Naive thymus-derived CD4-positive, alpha-beta T cell (primary cell): ENCODE measurements at regions not wholly inside any gene's neighbourhood (a gene's known extent, or its start where the extent isn't known, plus 50 kb on each side); places are given as distances from the start of the nearest gene placed in this dataset.

ENCODE experiments used
- ATAC-seq: fragments of 150-1000 bp; cut with Tn5 transposase; 2 replicates; pipeline ENCODE4 v1.10.0; 2021; ENCODE audit warnings: mild to moderate bottlenecking, moderate library complexity
- CTCF ChIA-PET: fragments of 350-600 bp; sonication (Branson Sonifier 250); formaldehyde crosslinking; loops from one replicate; lab custom pipeline; 2021; ENCODE audit warnings: antibody characterized with exemption; lab: Charles Lee
- POLR2A ChIA-PET: fragments of 350-600 bp; sonication (Branson Sonifier 250); formaldehyde crosslinking; loops from one replicate; lab custom pipeline; 2021; ENCODE audit warnings: antibody characterized with exemption, inconsistent platforms; lab: Charles Lee
- DNase-seq, 9 donors: peaks; one replicate each; pipeline versions ENCODE4 v3.0.0 to v3.0.0-alpha.2; 2020 to 2022; ENCODE audit warnings: mixed read lengths in 1 of 9
- H3K27ac ChIP-seq: one replicate; pipeline ENCODE4 v1.7.0; 2013; ENCODE audit warnings: mild to moderate bottlenecking, low read depth, low read length, moderate library complexity
- H3K27me3 ChIP-seq, 2 donors: one replicate each; pipeline ENCODE4 v1.7.0; 2013; ENCODE audit warnings: low read length in 2 of 2, mild to moderate bottlenecking in 2 of 2, moderate library complexity in 2 of 2; ENCODE audit not compliant: control insufficient read depth in 2 of 2, insufficient read depth in 2 of 2
- H3K36me3 ChIP-seq, 3 experiments: 1 replicate in 2 of 3; 2 replicates in 1 of 3; pipeline ENCODE4 v1.7.0; 2013; ENCODE audit warnings: low read length in 3 of 3, mild to moderate bottlenecking in 3 of 3, moderate library complexity in 1 of 3; ENCODE audit not compliant: insufficient read depth in 3 of 3, control insufficient read depth in 2 of 3
- H3K4me1 ChIP-seq, 2 donors: one replicate each; pipeline ENCODE4 v1.7.0; 2013; ENCODE audit warnings: low read length in 2 of 2, mild to moderate bottlenecking in 2 of 2, moderate library complexity in 1 of 2; ENCODE audit not compliant: control insufficient read depth in 2 of 2, insufficient read depth in 2 of 2
- H3K4me3 ChIP-seq: 2 replicates; pipeline ENCODE4 v1.7.0; 2013; ENCODE audit warnings: mild to moderate bottlenecking, low read length
- H3K9me3 ChIP-seq, 3 experiments: 1 replicate in 2 of 3; 2 replicates in 1 of 3; pipeline ENCODE4 v1.7.0; 2013; ENCODE audit warnings: low read length in 3 of 3; ENCODE audit not compliant: control insufficient read depth in 2 of 3
- H3K27ac Mint-ChIP-seq, 9 donors: one replicate each; pipeline ENCODE4 v1.8.0; 2020 to 2022; ENCODE audit warnings: mixed read lengths in 9 of 9, mild to moderate bottlenecking in 8 of 9, moderate library complexity in 5 of 9, inconsistent platforms in 2 of 9
- H3K27me3 Mint-ChIP-seq, 5 donors: one replicate each; pipeline ENCODE4 v1.8.0; 2021 to 2022; ENCODE audit warnings: mixed read lengths in 5 of 5, mild to moderate bottlenecking in 1 of 5
- H3K36me3 Mint-ChIP-seq, 5 donors: one replicate each; pipeline ENCODE4 v1.8.0; 2020 to 2022; ENCODE audit warnings: mixed read lengths in 5 of 5, mild to moderate bottlenecking in 3 of 5, inconsistent platforms in 1 of 5
- H3K4me1 Mint-ChIP-seq, 7 donors: one replicate each; pipeline ENCODE4 v1.8.0; 2020 to 2022; ENCODE audit warnings: mixed read lengths in 7 of 7, mild to moderate bottlenecking in 3 of 7, inconsistent platforms in 1 of 7
- H3K4me3 Mint-ChIP-seq, 10 donors: one replicate each; pipeline ENCODE4 v1.8.0; 2020 to 2022; ENCODE audit warnings: mild to moderate bottlenecking in 10 of 10, mixed read lengths in 10 of 10, moderate library complexity in 6 of 10, inconsistent platforms in 2 of 10
- H3K9me3 Mint-ChIP-seq, 11 donors: one replicate each; pipeline ENCODE4 v1.8.0; 2020 to 2022; ENCODE audit warnings: mixed read lengths in 11 of 11, mild to moderate bottlenecking in 4 of 11, inconsistent platforms in 1 of 11, moderate library complexity in 1 of 11
- intact Hi-C, 2 donors: fragments of 100-400 bp; cut with micrococcal nuclease; formaldehyde crosslinking; loops; one replicate each; pipeline ENCODE4 v1.15.1; 2023

GRCh38 chr9:16136451-16136850 is 583.6 kb downstream of the CCDC171 start:
- H3K4me3 ChIP-seq = no peak overlapping the region
- POLR2A ChIA-PET = no interaction called here

GRCh38 chr9:16136961-16137360 is 584.1 kb downstream of the CCDC171 start:
- no peaks in the 10 kb centered on the region for H3K4me1 ChIP-seq
- Mint-ChIP-seq H3K9me3 (peaks cover 0 to 5% (median 0%) of the 10 kb centered on the region in 11 donors), H3K4me3 (no peak overlapping the region), H3K27ac (no peak overlapping the region), H3K36me3 (no peaks in the 10 kb centered on the region), H3K4me1 (peaks cover 0 to 4% (median 0%) of the 10 kb centered on the region in 7 donors), H3K27me3 (peaks cover 0 to 4% (median 1%) of the 10 kb centered on the region in 5 donors)
- H3K9me3 ChIP-seq = no peaks in the 10 kb centered on the region
- ATAC-seq (no peak), DNase-seq (no peak)
- H3K27ac ChIP-seq = no peak overlapping the region
- ChIA-PET CTCF (no interaction called here), POLR2A (no interaction called here)
- H3K36me3 ChIP-seq = no peaks in the 10 kb centered on the region
- intact Hi-C loops = no loop called here
- H3K4me3 ChIP-seq = no peak overlapping the region
- no peaks in the 10 kb centered on the region for H3K27me3 ChIP-seq

More at GRCh38 chr9:16136451-16136850, 583.6 kb downstream of the CCDC171 start:
- Mint-ChIP-seq H3K9me3 (peaks cover 0 to 5% (median 0%) of the 10 kb centered on the region in 11 donors), H3K36me3 (no peaks in the 10 kb centered on the region), H3K27me3 (peaks cover 0 to 9% (median 4%) of the 10 kb centered on the region in 5 donors), H3K4me3 (no peak overlapping the region), H3K27ac (no peak overlapping the region), H3K4me1 (peaks cover 0 to 4% (median 0%) of the 10 kb centered on the region in 7 donors)
- CTCF ChIA-PET = no interaction called here
- Histone ChIP-seq H3K4me1 (no peaks in the 10 kb centered on the region), H3K9me3 (no peaks in the 10 kb centered on the region), H3K27ac (no peak overlapping the region), H3K27me3 (no peaks in the 10 kb centered on the region), H3K36me3 (no peaks in the 10 kb centered on the region)
- no peak for ATAC-seq
- DNase-seq = no peak
- intact Hi-C loops = no loop called here

GRCh38 chr9:16138561-16139491 is 586.0 kb downstream of the CCDC171 start:
- CTCF ChIA-PET = no interaction called here
- H3K4me3 ChIP-seq = no peak overlapping the region
- DNase-seq (no peak), ATAC-seq (no peak)
- no peaks in the 10 kb centered on the region for H3K4me1 ChIP-seq
- H3K9me3 ChIP-seq = no peaks in the 10 kb centered on the region
- no peak overlapping the region for H3K27ac ChIP-seq
- no peaks in the 10 kb centered on the region for H3K27me3 ChIP-seq
- Mint-ChIP-seq H3K27ac (peak overlapping the region in 1 of 9 donors; percentile 64), H3K27me3 (peaks cover 0 to 4% (median 0%) of the 10 kb centered on the region in 5 donors), H3K36me3 (no peaks in the 10 kb centered on the region), H3K4me3 (no peak overlapping the region), H3K9me3 (peaks cover 0 to 2% (median 0%) of the 10 kb centered on the region in 11 donors), H3K4me1 (peaks cover 0 to 1% (median 0%) of the 10 kb centered on the region in 7 donors)
- POLR2A ChIA-PET = no interaction called here
- intact Hi-C loops = no loop called here
- no peaks in the 10 kb centered on the region for H3K36me3 ChIP-seq

- Histone ChIP-seq H3K36me3 (no peaks in the 10 kb centered on the region), H3K27me3 (no peaks in the 10 kb centered on the region), H3K4me3 (no peak overlapping the region), H3K4me1 (no peaks in the 10 kb centered on the region), H3K9me3 (no peaks in the 10 kb centered on the region), H3K27ac (no peak overlapping the region)
- DNase-seq (no peak), ATAC-seq (no peak)
- H3K4me1 Mint-ChIP-seq = no peaks in the 10 kb centered on the region
- intact Hi-C loops = no loop called here
- H3K27ac Mint-ChIP-seq = no peak overlapping the region
- peaks cover 0 to 2% (median 0%) of the 10 kb centered on the region in 11 donors for H3K9me3 Mint-ChIP-seq
- POLR2A ChIA-PET = no interaction called here
- peaks cover 0 to 4% (median 0%) of the 10 kb centered on the region in 5 donors for H3K27me3 Mint-ChIP-seq
- H3K4me3 Mint-ChIP-seq = no peak overlapping the region
- no peaks in the 10 kb centered on the region for H3K36me3 Mint-ChIP-seq
- CTCF ChIA-PET = no interaction called here
These were observed 586.9 kb downstream of the CCDC171 start for GRCh38 chr9:16139774-16140173.

- H3K4me1 Mint-ChIP-seq = peaks cover 0 to 1% (median 0%) of the 10 kb centered on the region in 7 donors
- intact Hi-C loops = no loop called here
- H3K27me3 ChIP-seq = no peaks in the 10 kb centered on the region
- no peak overlapping the region for H3K27ac ChIP-seq
- DNase-seq = no peak
- H3K27ac Mint-ChIP-seq = no peak overlapping the region
- H3K36me3 ChIP-seq = no peaks in the 10 kb centered on the region
- H3K27me3 Mint-ChIP-seq = peaks cover 0 to 1% (median 0%) of the 10 kb centered on the region in 5 donors
- ChIA-PET POLR2A (no interaction called here), CTCF (no interaction called here)
- H3K4me1 ChIP-seq = no peaks in the 10 kb centered on the region
- no peaks in the 10 kb centered on the region for H3K9me3 ChIP-seq
- no peak for ATAC-seq
- no peak overlapping the region for H3K4me3 Mint-ChIP-seq
- H3K36me3 Mint-ChIP-seq = no peaks in the 10 kb centered on the region
- H3K4me3 ChIP-seq = no peak overlapping the region
- H3K9me3 Mint-ChIP-seq = peaks cover 0 to 3% (median 0%) of the 10 kb centered on the region in 11 donors
These were observed 590.5 kb downstream of the CCDC171 start for GRCh38 chr9:16143310-16143709.

GRCh38 chr9:16143947-16144890 is 591.4 kb downstream of the CCDC171 start:
- ChIA-PET POLR2A (no interaction called here), CTCF (no interaction called here)
- Histone ChIP-seq H3K27ac (no peak overlapping the region), H3K27me3 (no peaks in the 10 kb centered on the region), H3K4me3 (no peak overlapping the region), H3K36me3 (no peaks in the 10 kb centered on the region), H3K4me1 (no peaks in the 10 kb centered on the region), H3K9me3 (no peaks in the 10 kb centered on the region)
- no peak overlapping the region for H3K27ac Mint-ChIP-seq
- ATAC-seq (no peak), DNase-seq (no peak)
- no peak overlapping the region for H3K4me3 Mint-ChIP-seq
- no peaks in the 10 kb centered on the region for H3K27me3 Mint-ChIP-seq
- no peaks in the 10 kb centered on the region for H3K36me3 Mint-ChIP-seq
- intact Hi-C loops = no loop called here
- H3K9me3 Mint-ChIP-seq = peaks cover 0 to 5% (median 0%) of the 10 kb centered on the region in 11 donors
- H3K4me1 Mint-ChIP-seq = peaks cover 0 to 1% (median 0%) of the 10 kb centered on the region in 7 donors
